K562 (cell line): ENCODE measurements at regions not wholly inside any gene's neighbourhood (a gene's known extent, or its start where the extent isn't known, plus 50 kb on each side); places are given as distances from the start of the nearest gene placed in this dataset.

Source experiments
- ADNP ChIP-seq: fragments of 200-800 bp; sonication (Bioruptor generic); IDR thresholded peaks from 2 replicates; pipeline ENCODE4 v1.6.1; 2016; ENCODE audit warnings: missing genetic modification characterization, missing compliant biosample characterization
- CHCHD3 ChIP-seq: fragments of 250-450 bp; sonication (Bioruptor Pico); IDR thresholded peaks from 2 replicates; pipeline ENCODE4 v2.1.2; 2022; ENCODE audit warnings: mild to moderate bottlenecking
- JUNB ChIP-seq: fragments of 450-650 bp; formaldehyde crosslinking; conservative IDR thresholded peaks from 2 replicates; pipeline ENCODE4 v1.4.0; 2020; ENCODE audit warnings: mild to moderate bottlenecking
- NEUROD1 ChIP-seq: fragments of 150-350 bp; IDR thresholded peaks from 2 replicates; pipeline ENCODE4 v1.6.1; 2014; ENCODE audit warnings: borderline replicate concordance, low read length, low read depth; ENCODE audit not compliant: partially characterized antibody
- PRMT5 ChIP-seq: sonication (generic); formaldehyde crosslinking; IDR thresholded peaks from 2 replicates; pipeline ENCODE4 v1.5.0; 2020; ENCODE audit warnings: missing genetic modification reagents
- RCOR1 ChIP-seq, 2 experiments: IDR thresholded peaks; 2 replicates each; pipeline ENCODE4 v1.6.1; 2012; ENCODE audit warnings: low read depth in 2 of 2, low read length in 2 of 2, borderline replicate concordance in 1 of 2, improper control_type of control experiment in 1 of 2
- STAT5B ChIP-seq: fragments of 250-450 bp; sonication (Bioruptor Pico); IDR thresholded peaks from 2 replicates; pipeline ENCODE4 v1.8.0; 2021; ENCODE audit warnings: mild to moderate bottlenecking, inconsistent platforms
- TAL1 ChIP-seq: fragments of 450-650 bp; IDR thresholded peaks from 2 replicates; pipeline ENCODE4 v1.6.1; 2016; ENCODE audit warnings: mild to moderate bottlenecking
- TCF3 ChIP-seq: sonication (generic); formaldehyde crosslinking; IDR thresholded peaks from 2 replicates; pipeline ENCODE4 v1.4.0; 2020; ENCODE audit warnings: mild to moderate bottlenecking, missing genetic modification reagents
- WHSC1 ChIP-seq: IDR thresholded peaks from one replicate; pipeline ENCODE4 v1.6.1; 2012; ENCODE audit warnings: low read length, control low read depth, inconsistent platforms
- ZNF175 ChIP-seq: fragments of 200-800 bp; sonication (Bioruptor generic); IDR thresholded peaks from 2 replicates; pipeline ENCODE4 v1.6.1; 2016; ENCODE audit warnings: low read depth, mild to moderate bottlenecking, missing genetic modification characterization, missing compliant biosample characterization
- ZSCAN29 ChIP-seq: fragments of 450-650 bp; IDR thresholded peaks from 2 replicates; pipeline ENCODE4 v1.6.1; 2017
- TF ChIP-seq, protein P1 (sequence below): fragments of 250-450 bp; sonication (Bioruptor Pico); IDR thresholded peaks from 2 replicates; pipeline ENCODE4 v1.8.0; 2021; ENCODE audit warnings: borderline replicate concordance, mild to moderate bottlenecking, moderate library complexity; ENCODE audit not compliant: poor library complexity, severe bottlenecking

DNA sequence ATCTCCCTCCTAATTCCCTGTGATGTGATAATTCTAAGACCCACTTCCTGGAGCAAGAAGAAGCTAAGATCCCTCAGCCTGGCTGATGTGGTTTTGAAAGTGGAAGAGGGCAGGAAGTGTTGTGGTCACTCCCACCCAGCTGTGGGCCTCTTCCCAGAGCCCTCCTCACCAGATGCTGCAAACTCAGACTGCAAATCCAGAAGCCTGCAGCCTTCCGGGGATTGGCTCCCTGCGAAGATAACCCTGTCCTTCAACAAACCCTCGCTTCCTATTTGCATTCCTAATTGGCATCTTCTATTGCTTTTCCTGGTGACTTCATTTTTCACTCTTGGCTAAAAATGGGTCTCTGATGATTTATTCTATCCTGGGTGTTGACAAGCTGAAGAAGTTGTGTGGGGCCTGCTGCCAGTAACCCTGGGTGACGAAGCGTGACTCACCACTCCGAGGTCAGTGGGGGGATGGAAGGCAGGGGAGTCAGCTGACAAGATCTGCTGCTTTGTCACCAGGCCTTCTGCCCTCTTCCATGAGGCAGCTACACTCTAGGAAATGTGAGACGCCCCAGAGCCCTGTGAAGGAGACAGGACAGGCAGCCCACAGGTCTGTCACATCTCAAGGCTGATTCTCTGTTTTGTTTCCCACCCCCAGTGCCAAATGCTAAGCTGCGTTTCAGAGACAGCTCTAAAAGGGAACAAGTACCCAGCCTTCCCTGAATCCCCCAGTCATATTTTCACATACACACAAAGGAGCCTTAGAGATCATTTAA, 99.7 kb upstream of the LIPC start (continued):
- TF ChIP-seq PRMT5: no peak
- peak; percentile 98 for TF ChIP-seq JUNB (CRISPR knock-in tag)
- TF ChIP-seq WHSC1: no peak
- TF ChIP-seq ADNP (tag): peak; percentile 57; the same call in 1 of the 2 replicates
- TF ChIP-seq CHCHD3 (CRISPR knock-in tag): peak; percentile 74; the same call in 1 of the 2 replicates
- TF ChIP-seq NEUROD1: peak; percentile 94
- no peak for TF ChIP-seq ZSCAN29
- TF ChIP-seq, protein P1, sequence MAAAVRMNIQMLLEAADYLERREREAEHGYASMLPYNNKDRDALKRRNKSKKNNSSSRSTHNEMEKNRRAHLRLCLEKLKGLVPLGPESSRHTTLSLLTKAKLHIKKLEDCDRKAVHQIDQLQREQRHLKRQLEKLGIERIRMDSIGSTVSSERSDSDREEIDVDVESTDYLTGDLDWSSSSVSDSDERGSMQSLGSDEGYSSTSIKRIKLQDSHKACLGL (CRISPR knock-in tag): peak; percentile 23
- peak; percentile 26; the same call in 1 of the 2 replicates for TF ChIP-seq TAL1
- peak; percentile 90 for TF ChIP-seq ZNF175 (CRISPR knock-in tag)
- TF ChIP-seq STAT5B (CRISPR knock-in tag): no peak
- TF ChIP-seq TCF3: peak; percentile 65
- peak; percentile 22 to 88; a peak in 2 of 4 replicates for TF ChIP-seq RCOR1 (IDR thresholded peaks at IDR 0.05; ENCODE audit: borderline replicate concordance in 1 of 2, low read depth in 2 of 2, low read length in 2 of 2)
